IMR-90 (cell line): ENCODE measurements at regions not wholly inside any gene's neighbourhood (a gene's known extent, or its start where the extent isn't known, plus 50 kb on each side); places are given as distances from the start of the nearest gene placed in this dataset.

ENCODE experiments used
- ATAC-seq: fragments of 200-7000 bp; cut with Tn5 transposase; 2 replicates; pipeline ENCODE4 v1.9.1; 2020; ENCODE audit warnings: low read depth, mild to moderate bottlenecking, moderate library complexity
- BruUV-seq: library from RNA; stranded (reverse); fragments of 400-500 nt; replicated peaks from 2 replicates; lab custom pipeline; 2021; lab: Mats Ljungman, UMichigan
- CTCF ChIA-PET: fragments of 300-600 bp; formaldehyde crosslinking; extraction: SDS; loops from one replicate; lab custom pipeline; 2021; ENCODE audit warnings: antibody characterized with exemption; lab: Yijun Ruan, JAX
- POLR2A ChIA-PET: fragments of 300-600 bp; sonication (Branson Sonifier 250); formaldehyde crosslinking; loops from one replicate; lab custom pipeline; 2022; ENCODE audit warnings: antibody characterized with exemption; ENCODE audit not compliant: unreplicated experiment; lab: Charles Lee
- DNase-seq: peaks from one replicate; pipeline ENCODE4 v3.0.0; 2013
- H2AFZ ChIP-seq: replicated peaks from 2 replicates; pipeline ENCODE3; 2013; ENCODE audit warnings: low read length, mild to moderate bottlenecking; ENCODE audit not compliant: poor library complexity
- H2AK5ac ChIP-seq: 2 replicates; pipeline ENCODE4 v1.6.1; 2013; ENCODE audit warnings: low read depth, low read length, inconsistent platforms
- H2AK9ac ChIP-seq: replicated peaks from 2 replicates; pipeline ENCODE3; 2013; ENCODE audit warnings: mild to moderate bottlenecking, low read depth, low read length, moderate library complexity; ENCODE audit not compliant: poor library complexity
- H2BK120ac ChIP-seq: 2 replicates; pipeline ENCODE4 v1.6.1; 2013; ENCODE audit warnings: low read depth, low read length, inconsistent platforms
- H2BK15ac ChIP-seq: 3 replicates; pipeline ENCODE4 v1.6.1; 2013; ENCODE audit warnings: low read depth, low read length, inconsistent platforms
- H2BK20ac ChIP-seq: 2 replicates; pipeline ENCODE4 v1.6.1; 2013; ENCODE audit warnings: low read depth, mild to moderate bottlenecking, inconsistent platforms, low read length, moderate library complexity
- H2BK5ac ChIP-seq: 2 replicates; pipeline ENCODE4 v1.6.1; 2013; ENCODE audit warnings: mild to moderate bottlenecking, low read depth, low read length, inconsistent platforms; ENCODE audit not compliant: poor library complexity, severe bottlenecking
- H3K14ac ChIP-seq: replicated peaks from 2 replicates; pipeline ENCODE4 v1.6.1; 2013; ENCODE audit warnings: low read depth, low read length, inconsistent platforms
- H3K18ac ChIP-seq: 2 replicates; pipeline ENCODE4 v1.6.1; 2013; ENCODE audit warnings: low read depth, low read length, control low read depth
- H3K23ac ChIP-seq: 2 replicates; pipeline ENCODE4 v1.6.1; 2013; ENCODE audit warnings: low read depth, low read length, inconsistent platforms
- H3K27ac ChIP-seq: 2 replicates; pipeline ENCODE4 v1.5.1; 2013; ENCODE audit warnings: mild to moderate bottlenecking, control low read depth, low read length; ENCODE audit not compliant: insufficient read depth
- H3K27me3 ChIP-seq: 2 replicates; pipeline ENCODE4 v1.6.1; 2013; ENCODE audit warnings: low read length; ENCODE audit not compliant: control insufficient read depth, insufficient read depth
- H3K36me3 ChIP-seq: 2 replicates; pipeline ENCODE4 v1.6.1; 2013; ENCODE audit warnings: low read length, mixed read lengths; ENCODE audit not compliant: control insufficient read depth, insufficient read depth
- H3K4ac ChIP-seq: 2 replicates; pipeline ENCODE4 v1.6.1; 2013; ENCODE audit warnings: low read depth, low read length, inconsistent platforms
- H3K4me1 ChIP-seq: 2 replicates; pipeline ENCODE4 v1.6.1; 2013; ENCODE audit warnings: low read length, mixed read lengths; ENCODE audit not compliant: control insufficient read depth, insufficient read depth
- H3K4me2 ChIP-seq: 2 replicates; pipeline ENCODE4 v1.6.1; 2013; ENCODE audit warnings: low read depth, mild to moderate bottlenecking, control low read depth, low read length, moderate library complexity
- H3K4me3 ChIP-seq: 2 replicates; pipeline ENCODE4 v1.5.1; 2013; ENCODE audit warnings: low read depth, mild to moderate bottlenecking, control low read depth, low read length, moderate library complexity; ENCODE audit not compliant: insufficient read depth
- H3K56ac ChIP-seq: 2 replicates; pipeline ENCODE4 v1.6.1; 2013; ENCODE audit warnings: low read length, inconsistent platforms; ENCODE audit not compliant: insufficient read depth; ENCODE audit errors: extremely low read depth
- H3K79me1 ChIP-seq, 2 experiments: 2 replicates each; pipeline ENCODE4 v1.6.1; 2013; ENCODE audit warnings: low read length in 2 of 2, inconsistent platforms in 1 of 2, low read depth in 1 of 2
- H3K9ac ChIP-seq: 2 replicates; pipeline ENCODE4 v1.6.1; 2013; ENCODE audit warnings: low read depth, low read length, control low read depth
- H3K9me1 ChIP-seq: 2 replicates; pipeline ENCODE4 v1.6.1; 2013; ENCODE audit warnings: low read length, inconsistent platforms; ENCODE audit not compliant: insufficient read depth
- H3K9me3 ChIP-seq: 2 replicates; pipeline ENCODE4 v1.6.1; 2013; ENCODE audit warnings: low read length; ENCODE audit not compliant: control insufficient read depth, insufficient read depth
- H4K20me1 ChIP-seq: 2 replicates; pipeline ENCODE4 v1.6.1; 2013; ENCODE audit warnings: low read length, inconsistent platforms; ENCODE audit not compliant: insufficient read depth
- H4K5ac ChIP-seq: 2 replicates; pipeline ENCODE4 v1.6.1; 2013; ENCODE audit warnings: mild to moderate bottlenecking, low read depth, low read length, control low read depth
- H4K8ac ChIP-seq, 2 experiments: 2 replicates each; pipeline ENCODE4 v1.6.1; 2013; ENCODE audit warnings: low read depth in 2 of 2, low read length in 2 of 2, control low read depth in 1 of 2, inconsistent platforms in 1 of 2
- H4K91ac ChIP-seq: 2 replicates; pipeline ENCODE4 v1.6.1; 2013; ENCODE audit warnings: low read depth, low read length, inconsistent platforms; ENCODE audit not compliant: insufficient read depth
- BHLHE40 ChIP-seq: fragments of 150-350 bp; IDR thresholded peaks from 2 replicates; pipeline ENCODE4 v1.6.1; 2016; ENCODE audit warnings: mild to moderate bottlenecking, low read depth, low read length
- CEBPB ChIP-seq: IDR thresholded peaks from 2 replicates; pipeline ENCODE4 v1.6.1; 2012; ENCODE audit warnings: low read depth, low read length, improper control_type of control experiment
- CHD1 ChIP-seq: IDR thresholded peaks from 2 replicates; pipeline ENCODE4 v1.6.1; 2012; ENCODE audit warnings: low read depth, low read length, improper control_type of control experiment
- FOS ChIP-seq: fragments of 150-350 bp; IDR thresholded peaks from 2 replicates; pipeline ENCODE4 v1.6.1; 2016; ENCODE audit warnings: low read depth, low read length
- MAFK ChIP-seq: IDR thresholded peaks from 2 replicates; pipeline ENCODE4 v1.6.1; 2012; ENCODE audit warnings: low read depth, low read length, improper control_type of control experiment
- MAZ ChIP-seq: IDR thresholded peaks from 2 replicates; pipeline ENCODE4 v1.6.1; 2012; ENCODE audit warnings: low read depth, mild to moderate bottlenecking, low read length, improper control_type of control experiment, moderate library complexity, borderline replicate concordance
- MXI1 ChIP-seq: IDR thresholded peaks from 2 replicates; pipeline ENCODE4 v1.6.1; 2012; ENCODE audit warnings: low read depth, mild to moderate bottlenecking, low read length, moderate library complexity, borderline replicate concordance
- NFE2L2 ChIP-seq: fragments of 150-350 bp; IDR thresholded peaks from 2 replicates; pipeline ENCODE4 v1.6.1; 2016; ENCODE audit warnings: low read depth, mild to moderate bottlenecking, low read length
- POLR2A ChIP-seq: IDR thresholded peaks from 2 replicates; pipeline ENCODE4 v1.6.1; 2012; ENCODE audit warnings: mild to moderate bottlenecking, low read depth, low read length
- RAD21 ChIP-seq: IDR thresholded peaks from 2 replicates; pipeline ENCODE4 v1.6.1; 2012; ENCODE audit warnings: low read length, improper control_type of control experiment
- RCOR1 ChIP-seq: IDR thresholded peaks from 2 replicates; pipeline ENCODE4 v1.6.1; 2012; ENCODE audit warnings: mild to moderate bottlenecking, low read length, improper control_type of control experiment; ENCODE audit not compliant: insufficient replicate concordance
- RFX5 ChIP-seq: IDR thresholded peaks from 2 replicates; pipeline ENCODE4 v1.8.0; 2012; ENCODE audit warnings: low read depth, mild to moderate bottlenecking, low read length, moderate library complexity
- SMC3 ChIP-seq: fragments of 150-350 bp; IDR thresholded peaks from 2 replicates; pipeline ENCODE4 v1.6.1; 2016; ENCODE audit warnings: low read depth, mild to moderate bottlenecking, antibody characterized with exemption, low read length, moderate library complexity
- WGBS, 2 experiments: methylation state at CpG; one replicate each; pipeline versions ENCODE4 v1.1.5 to v1.1.7; 2013; ENCODE audit warnings: missing lambda C conversion rate in 2 of 2; ENCODE audit not compliant: insufficient read length in 1 of 2; ENCODE audit errors: extremely low coverage in 2 of 2; 5-methylcytosine and 5-hydroxymethylcytosine counted together
- dilution Hi-C: fragments of 300-500 bp; cut with HindIII; formaldehyde crosslinking; loops from one replicate; pipeline ENCODE4 v1.14.3; 2018; ENCODE audit warnings: low sequenced_read_pairs; ENCODE audit not compliant: unreplicated experiment
- in situ Hi-C: fragments of 300-500 bp; cut with MboI; formaldehyde crosslinking; loops from 3 replicates; pipeline ENCODE4 v1.14.3; 2019; ENCODE audit warnings: low sequenced_read_pairs, inconsistent platforms, mixed read lengths
- intact Hi-C: fragments of 100-400 bp; cut with micrococcal nuclease; formaldehyde crosslinking; loops from 2 replicates; pipeline ENCODE4 v1.10.0; 2022
- TF ChIP-seq, protein P1 (sequence below): conservative IDR thresholded peaks from 2 replicates; pipeline ENCODE4 v1.5.1; 2012; ENCODE audit warnings: mild to moderate bottlenecking, low read depth, low read length, improper control_type of control experiment
- TF ChIP-seq, protein P2 (sequence below): fragments of 150-350 bp; IDR thresholded peaks from 2 replicates; pipeline ENCODE4 v1.6.1; 2017; ENCODE audit warnings: mild to moderate bottlenecking, antibody characterized with exemption, low read length, low read depth
- TF ChIP-seq, protein P3 (sequence below): fragments of 150-350 bp; IDR thresholded peaks from 2 replicates; pipeline ENCODE4 v1.6.1; 2016; ENCODE audit warnings: low read depth, mild to moderate bottlenecking, low read length, moderate library complexity, borderline replicate concordance

DNA sequence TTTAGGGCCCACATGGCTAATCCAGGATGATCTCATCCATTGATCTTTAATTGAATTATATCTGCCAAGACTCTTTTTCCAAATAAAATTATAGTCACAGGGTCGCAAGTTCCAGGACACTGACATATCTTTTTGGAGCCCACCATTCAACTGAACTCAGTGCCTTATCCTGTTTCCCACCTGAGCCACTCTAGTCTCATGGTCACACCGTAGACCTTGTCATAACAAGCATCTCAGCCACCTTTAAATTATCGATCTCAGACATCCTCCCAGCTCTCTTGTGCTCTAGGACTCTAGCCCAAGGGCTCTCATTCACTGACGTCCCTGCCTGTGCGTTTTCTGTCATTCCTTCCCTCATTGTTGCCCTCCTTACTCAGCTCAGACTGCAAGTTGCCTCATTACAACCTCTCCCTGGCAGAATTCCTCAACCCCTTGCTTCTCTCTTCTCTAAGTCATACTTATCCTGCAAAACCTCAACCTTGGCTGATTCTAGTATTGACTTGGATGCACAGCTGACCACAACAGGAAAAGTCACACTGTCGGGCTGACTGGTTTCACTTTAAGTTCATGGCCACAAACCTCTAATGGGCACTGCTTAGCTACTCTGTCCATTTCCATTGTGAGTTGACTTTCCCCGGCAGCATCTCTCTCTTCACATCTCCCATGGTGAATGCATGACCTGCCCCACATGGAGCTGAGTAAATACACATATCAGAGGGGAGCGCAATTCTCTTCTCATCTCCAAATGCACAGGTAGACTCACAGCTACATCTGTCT lies 91.0 kb upstream of the TRIM2 start:
- Histone ChIP-seq H3K79me1 (no peaks in the 10 kb centered on the region), H3K27me3 (peaks cover 20% of the 10 kb centered on the region), H4K91ac (no peak overlapping the region), H3K18ac (no peak overlapping the region), H4K8ac (no peak overlapping the region), H2BK5ac (no peak overlapping the region), H3K14ac (no peak overlapping the region), H3K4ac (no peak overlapping the region), H4K20me1 (no peaks in the 10 kb centered on the region; the same call in 1 of the 2 replicates), H3K4me1 (peaks cover 11% of the 10 kb centered on the region), H3K4me3 (no peak overlapping the region), H3K27ac (no peak overlapping the region), H3K23ac (no peak overlapping the region), H2BK20ac (no peak overlapping the region), H4K5ac (no peak overlapping the region), H3K9me3 (no peaks in the 10 kb centered on the region), H2AK5ac (no peak overlapping the region), H3K56ac (no peak overlapping the region), H2AFZ (no peak overlapping the region), H3K9me1 (peaks cover 6% of the 10 kb centered on the region), H3K36me3 (no peaks in the 10 kb centered on the region), H2BK120ac (no peak overlapping the region), H3K9ac (no peak overlapping the region), H3K4me2 (no peak overlapping the region), H2BK15ac (no peak overlapping the region), H2AK9ac (no peak overlapping the region)
- intact Hi-C loops = no loop called here
- BruUV-seq = no TSS peak
- TF ChIP-seq SMC3 = no peak
- TF ChIP-seq, protein P1, sequence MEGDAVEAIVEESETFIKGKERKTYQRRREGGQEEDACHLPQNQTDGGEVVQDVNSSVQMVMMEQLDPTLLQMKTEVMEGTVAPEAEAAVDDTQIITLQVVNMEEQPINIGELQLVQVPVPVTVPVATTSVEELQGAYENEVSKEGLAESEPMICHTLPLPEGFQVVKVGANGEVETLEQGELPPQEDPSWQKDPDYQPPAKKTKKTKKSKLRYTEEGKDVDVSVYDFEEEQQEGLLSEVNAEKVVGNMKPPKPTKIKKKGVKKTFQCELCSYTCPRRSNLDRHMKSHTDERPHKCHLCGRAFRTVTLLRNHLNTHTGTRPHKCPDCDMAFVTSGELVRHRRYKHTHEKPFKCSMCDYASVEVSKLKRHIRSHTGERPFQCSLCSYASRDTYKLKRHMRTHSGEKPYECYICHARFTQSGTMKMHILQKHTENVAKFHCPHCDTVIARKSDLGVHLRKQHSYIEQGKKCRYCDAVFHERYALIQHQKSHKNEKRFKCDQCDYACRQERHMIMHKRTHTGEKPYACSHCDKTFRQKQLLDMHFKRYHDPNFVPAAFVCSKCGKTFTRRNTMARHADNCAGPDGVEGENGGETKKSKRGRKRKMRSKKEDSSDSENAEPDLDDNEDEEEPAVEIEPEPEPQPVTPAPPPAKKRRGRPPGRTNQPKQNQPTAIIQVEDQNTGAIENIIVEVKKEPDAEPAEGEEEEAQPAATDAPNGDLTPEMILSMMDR = no peak
- TF ChIP-seq CEBPB = no peak
- TF ChIP-seq RFX5 = no peak
- no peak for TF ChIP-seq CHD1
- TF ChIP-seq MAZ = no peak
- no peak for TF ChIP-seq MAFK
- TF ChIP-seq POLR2A = no peak
- no peak for TF ChIP-seq NFE2L2
- TF ChIP-seq, protein P2, sequence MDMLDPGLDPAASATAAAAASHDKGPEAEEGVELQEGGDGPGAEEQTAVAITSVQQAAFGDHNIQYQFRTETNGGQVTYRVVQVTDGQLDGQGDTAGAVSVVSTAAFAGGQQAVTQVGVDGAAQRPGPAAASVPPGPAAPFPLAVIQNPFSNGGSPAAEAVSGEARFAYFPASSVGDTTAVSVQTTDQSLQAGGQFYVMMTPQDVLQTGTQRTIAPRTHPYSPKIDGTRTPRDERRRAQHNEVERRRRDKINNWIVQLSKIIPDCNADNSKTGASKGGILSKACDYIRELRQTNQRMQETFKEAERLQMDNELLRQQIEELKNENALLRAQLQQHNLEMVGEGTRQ = no peak
- TF ChIP-seq, protein P3, sequence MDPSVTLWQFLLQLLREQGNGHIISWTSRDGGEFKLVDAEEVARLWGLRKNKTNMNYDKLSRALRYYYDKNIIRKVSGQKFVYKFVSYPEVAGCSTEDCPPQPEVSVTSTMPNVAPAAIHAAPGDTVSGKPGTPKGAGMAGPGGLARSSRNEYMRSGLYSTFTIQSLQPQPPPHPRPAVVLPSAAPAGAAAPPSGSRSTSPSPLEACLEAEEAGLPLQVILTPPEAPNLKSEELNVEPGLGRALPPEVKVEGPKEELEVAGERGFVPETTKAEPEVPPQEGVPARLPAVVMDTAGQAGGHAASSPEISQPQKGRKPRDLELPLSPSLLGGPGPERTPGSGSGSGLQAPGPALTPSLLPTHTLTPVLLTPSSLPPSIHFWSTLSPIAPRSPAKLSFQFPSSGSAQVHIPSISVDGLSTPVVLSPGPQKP = no peak
- no peak for TF ChIP-seq BHLHE40
- no peak for TF ChIP-seq MXI1
- no peak for TF ChIP-seq FOS
- TF ChIP-seq RAD21 = no peak
- no peak for TF ChIP-seq RCOR1
- ChIA-PET CTCF (interaction anchor here (0.5 to 1.4 kb wide), 3 partner anchors 30 to 1306 kb away, joined by 3 to 4 read pairs (median 4); no protein-coding TSS in a partner anchor), POLR2A (no interaction called here)
- DNase-seq (peak; percentile 29), ATAC-seq (no peak)
- dilution Hi-C loops = no loop called here
- 89% methylated on average over 4 of the region's 8 CpGs; no CpG with 5 or more reads in 1 of the 2 experiments for WGBS, 2 experiments
- in situ Hi-C loops = no loop called here
